SH-SY5Y (cell line): ENCODE measurements at regions not wholly inside any gene's neighbourhood (a gene's known extent, or its start where the extent isn't known, plus 50 kb on each side); places are given as distances from the start of the nearest gene placed in this dataset.

Experiments
- GATA2 ChIP-seq: IDR thresholded peaks from 2 replicates; pipeline ENCODE4 v1.6.1; 2011; ENCODE audit warnings: mild to moderate bottlenecking, low read depth, low read length
- GATA3 ChIP-seq: IDR thresholded peaks from 2 replicates; pipeline ENCODE4 v1.6.1; 2011; ENCODE audit warnings: low read depth, mild to moderate bottlenecking, low read length, moderate library complexity

- TF ChIP-seq GATA2 = no peak
- TF ChIP-seq GATA3 = no peak
These were observed 77.4 kb downstream of the RMI2 start for GRCh38 chr16:11422381-11423314.
